Activated B cell treated with CpG ODN at 0.5 μM for 24 hours (primary cell): ENCODE measurements at regions not wholly inside any gene's neighbourhood (a gene's known extent, or its start where the extent isn't known, plus 50 kb on each side); places are given as distances from the start of the nearest gene placed in this dataset.

Experiments
- ATAC-seq: fragments of 200-7000 bp; cut with Tn5 transposase; one replicate; pipeline ENCODE4 v1.10.0; 2021; ENCODE audit warnings: low read depth, mild to moderate bottlenecking, moderate library complexity
- CTCF ChIA-PET: fragments of 350-600 bp; sonication (Branson Sonifier 250); formaldehyde crosslinking; loops from one replicate; lab custom pipeline; 2021; ENCODE audit warnings: antibody characterized with exemption; lab: Charles Lee
- POLR2A ChIA-PET: fragments of 350-600 bp; sonication (Branson Sonifier 250); formaldehyde crosslinking; loops from one replicate; lab custom pipeline; 2021; ENCODE audit warnings: antibody characterized with exemption; lab: Charles Lee
- DNase-seq: peaks from one replicate; pipeline ENCODE4 v3.0.0; 2022
- H3K27ac Mint-ChIP-seq: one replicate; pipeline ENCODE4 v1.8.0; 2020; ENCODE audit warnings: mixed read lengths
- H3K27me3 Mint-ChIP-seq: one replicate; pipeline ENCODE4 v1.8.0; 2021; ENCODE audit warnings: mixed read lengths
- H3K36me3 Mint-ChIP-seq: one replicate; pipeline ENCODE4 v1.8.0; 2021; ENCODE audit warnings: low read depth, mixed read lengths
- H3K4me1 Mint-ChIP-seq: one replicate; pipeline ENCODE4 v1.8.0; 2021; ENCODE audit warnings: mixed read lengths
- H3K4me3 Mint-ChIP-seq: one replicate; pipeline ENCODE4 v1.8.0; 2020; ENCODE audit warnings: mild to moderate bottlenecking, mixed read lengths
- H3K9me3 Mint-ChIP-seq: one replicate; pipeline ENCODE4 v1.8.0; 2020; ENCODE audit warnings: mixed read lengths
- CTCF ChIP-seq: fragments of 200-600 bp; IDR thresholded peaks from one replicate; pipeline ENCODE4 v1.8.0; 2022; ENCODE audit warnings: antibody characterized with exemption, mild to moderate bottlenecking
- intact Hi-C: fragments of 100-400 bp; cut with micrococcal nuclease; formaldehyde crosslinking; loops from one replicate; pipeline ENCODE4 v1.15.1; 2024

GRCh38 chr3:6229778-6230410 is 631.0 kb upstream of the GRM7 start:
- ATAC-seq, result no peak
- Mint-ChIP-seq H3K4me1 (no peaks in the 10 kb centered on the region), H3K27me3 (no peaks in the 10 kb centered on the region), H3K9me3 (no peaks in the 10 kb centered on the region), H3K27ac (no peak overlapping the region), H3K4me3 (no peak overlapping the region), H3K36me3 (no peaks in the 10 kb centered on the region)
- ChIA-PET CTCF (no interaction called here), POLR2A (no interaction called here)
- TF ChIP-seq CTCF, result no peak
- no peak for DNase-seq
- intact Hi-C loops, result no loop called here

DNA sequence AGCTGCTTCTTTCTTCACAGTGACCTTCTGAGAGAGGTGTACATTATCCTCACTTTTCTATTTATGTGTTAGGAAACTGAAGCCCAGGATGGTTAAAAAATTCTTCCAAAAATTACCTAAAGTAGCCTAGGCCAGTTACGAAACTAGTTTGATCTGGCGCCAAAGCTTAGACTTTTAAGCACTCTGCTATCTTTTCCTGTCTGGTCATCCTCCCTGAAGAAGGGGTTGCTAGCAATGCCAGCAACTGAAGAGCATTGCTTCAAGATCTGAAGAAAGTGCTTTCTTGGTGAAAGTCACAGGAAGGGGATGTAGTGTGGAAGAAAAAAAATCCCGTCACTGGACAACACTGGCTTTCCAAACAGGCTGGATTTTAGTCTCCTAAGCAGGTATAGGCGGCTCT is 618.8 kb upstream of the GRM7 start:
- no peak overlapping the region for H3K27ac Mint-ChIP-seq
- intact Hi-C loops, result no loop called here
- H3K4me1 Mint-ChIP-seq, result no peaks in the 10 kb centered on the region
- H3K36me3 Mint-ChIP-seq, result no peaks in the 10 kb centered on the region
- ATAC-seq (no peak), DNase-seq (no peak)
- TF ChIP-seq CTCF, result no peak
- CTCF ChIA-PET, result no interaction called here
- POLR2A ChIA-PET, result no interaction called here
- H3K27me3 Mint-ChIP-seq, result no peaks in the 10 kb centered on the region
- H3K9me3 Mint-ChIP-seq, result peaks cover 3% of the 10 kb centered on the region
- H3K4me3 Mint-ChIP-seq, result no peak overlapping the region

DNA sequence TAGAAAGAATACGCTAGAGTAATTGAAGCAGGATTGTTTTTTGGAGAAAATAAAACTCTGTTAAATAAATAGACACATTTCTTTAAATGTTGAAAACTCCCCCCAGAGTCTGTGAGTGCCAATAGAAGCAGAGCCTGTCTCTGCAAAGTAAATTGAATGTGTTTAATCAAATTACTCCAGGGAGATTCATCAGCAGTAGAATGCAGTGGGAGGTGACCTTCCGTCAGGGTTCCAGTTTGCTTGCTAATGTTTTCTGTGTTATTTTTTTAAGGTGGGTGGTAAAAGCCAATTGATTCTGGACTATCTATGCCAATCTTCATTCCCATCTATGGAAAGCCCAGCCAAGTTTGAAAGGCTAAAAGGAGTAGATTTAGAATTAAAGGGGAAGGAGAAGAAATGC is 612.4 kb upstream of the GRM7 start:
- ChIA-PET POLR2A (no interaction called here), CTCF (no interaction called here)
- Mint-ChIP-seq H3K27ac (no peak overlapping the region), H3K4me3 (no peak overlapping the region), H3K27me3 (no peaks in the 10 kb centered on the region), H3K36me3 (no peaks in the 10 kb centered on the region), H3K4me1 (peaks cover 44% of the 10 kb centered on the region), H3K9me3 (no peaks in the 10 kb centered on the region)
- ATAC-seq (no peak), DNase-seq (no peak)
- intact Hi-C loops, result no loop called here
- TF ChIP-seq CTCF, result no peak

DNA sequence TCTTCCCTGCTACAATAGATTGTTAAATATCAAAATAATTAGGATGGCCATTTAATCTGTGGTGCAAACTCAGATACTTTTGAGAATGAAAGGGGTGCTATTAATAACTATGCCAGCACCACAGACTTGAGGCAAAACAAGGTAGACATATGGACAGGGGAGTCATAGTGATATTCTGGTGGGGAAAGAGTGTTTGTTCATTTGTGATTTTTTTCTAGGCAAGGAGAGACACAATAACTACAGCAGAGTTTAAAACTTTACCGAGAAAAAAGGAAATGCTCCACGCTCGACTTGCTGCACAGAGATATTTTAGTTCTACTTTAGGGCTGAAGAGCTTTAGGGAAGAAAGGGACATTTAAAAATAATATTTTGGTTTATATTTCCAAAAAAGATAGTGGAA is 611.2 kb upstream of the GRM7 start:
- Mint-ChIP-seq H3K4me1 (peaks cover 44% of the 10 kb centered on the region), H3K9me3 (peaks cover 2% of the 10 kb centered on the region), H3K36me3 (no peaks in the 10 kb centered on the region), H3K27me3 (no peaks in the 10 kb centered on the region), H3K27ac (peak overlapping the region; percentile 54), H3K4me3 (peak overlapping the region; percentile 35)
- ChIA-PET POLR2A (no interaction called here), CTCF (no interaction called here)
- no peak for TF ChIP-seq CTCF
- intact Hi-C loops, result no loop called here
- DNase-seq (no peak), ATAC-seq (peak; percentile 59)

DNA sequence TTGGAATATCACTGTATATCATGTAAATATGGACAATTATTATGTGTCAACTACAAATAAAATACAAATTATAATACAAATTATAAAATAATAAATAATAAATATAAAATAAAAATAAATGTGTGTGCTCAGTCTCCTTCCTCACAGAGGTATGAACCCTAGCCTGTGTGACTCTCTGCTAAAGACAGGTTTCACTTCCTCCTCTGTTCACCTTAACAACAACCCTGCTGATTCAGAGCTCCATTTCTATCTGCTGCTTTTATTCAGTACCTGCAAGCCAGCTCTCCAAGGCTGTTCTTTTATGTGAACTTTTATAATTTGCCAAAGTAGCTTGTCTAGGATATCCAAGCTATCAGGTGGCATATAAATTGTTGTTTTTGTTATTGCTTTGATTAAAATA is 610.7 kb upstream of the GRM7 start:
- peaks cover 44% of the 10 kb centered on the region for H3K4me1 Mint-ChIP-seq
- peak; percentile 94 for ATAC-seq
- no peak for DNase-seq
- POLR2A ChIA-PET, result no interaction called here
- intact Hi-C loops, result no loop called here
- H3K27me3 Mint-ChIP-seq, result no peaks in the 10 kb centered on the region
- no peak for TF ChIP-seq CTCF
- H3K9me3 Mint-ChIP-seq, result peaks cover 2% of the 10 kb centered on the region
- CTCF ChIA-PET, result no interaction called here
- peak overlapping the region; percentile 40 for H3K4me3 Mint-ChIP-seq
- peak overlapping the region; percentile 33 for H3K27ac Mint-ChIP-seq
- no peaks in the 10 kb centered on the region for H3K36me3 Mint-ChIP-seq
